HG02763 (cell line): ENCODE measurements at regions not wholly inside any gene's neighbourhood (a gene's known extent, or its start where the extent isn't known, plus 50 kb on each side); places are given as distances from the start of the nearest gene placed in this dataset.

Source experiments
- ATAC-seq: cut with Tn5 transposase; IDR thresholded peaks from one replicate; pipeline ENCODE4 v1.9.1; 2021; ENCODE audit warnings: mild to moderate bottlenecking, moderate library complexity; ENCODE audit not compliant: unreplicated experiment

DNA sequence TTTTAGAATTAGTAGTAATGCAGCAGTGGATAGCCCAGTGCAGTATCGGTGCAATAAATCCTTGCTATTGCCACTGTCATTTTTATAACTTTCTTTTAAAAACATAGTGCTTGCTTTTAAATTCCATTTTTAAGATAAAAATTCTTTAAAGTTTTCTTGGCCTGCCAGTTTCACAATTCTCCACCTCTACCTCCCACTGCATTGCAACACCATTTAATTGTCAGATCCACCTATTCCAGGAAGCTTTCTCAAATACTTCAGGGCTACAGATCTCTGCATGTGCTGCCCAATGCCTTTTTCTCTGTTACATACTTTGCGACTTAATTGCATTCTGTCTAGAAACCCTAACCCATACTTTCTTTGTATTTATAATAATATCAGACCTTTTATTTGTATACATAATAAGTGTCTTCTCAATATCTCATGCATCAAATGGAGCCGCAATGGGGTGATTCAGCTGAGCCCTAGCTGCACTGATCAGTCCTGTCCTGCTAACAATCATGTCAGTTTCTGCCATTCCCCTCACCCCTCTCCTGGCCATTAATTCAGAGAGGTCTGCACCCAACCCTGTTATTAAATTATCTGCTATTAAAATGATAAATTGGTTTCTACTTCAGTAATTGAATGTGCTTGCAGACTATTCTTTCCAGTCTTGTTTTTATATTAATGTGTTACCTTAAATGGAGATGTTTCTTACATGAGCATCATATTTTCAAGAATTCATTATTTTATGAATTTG lies 193.1 kb downstream of the SLIT2 start:
- no peak for ATAC-seq

DNA sequence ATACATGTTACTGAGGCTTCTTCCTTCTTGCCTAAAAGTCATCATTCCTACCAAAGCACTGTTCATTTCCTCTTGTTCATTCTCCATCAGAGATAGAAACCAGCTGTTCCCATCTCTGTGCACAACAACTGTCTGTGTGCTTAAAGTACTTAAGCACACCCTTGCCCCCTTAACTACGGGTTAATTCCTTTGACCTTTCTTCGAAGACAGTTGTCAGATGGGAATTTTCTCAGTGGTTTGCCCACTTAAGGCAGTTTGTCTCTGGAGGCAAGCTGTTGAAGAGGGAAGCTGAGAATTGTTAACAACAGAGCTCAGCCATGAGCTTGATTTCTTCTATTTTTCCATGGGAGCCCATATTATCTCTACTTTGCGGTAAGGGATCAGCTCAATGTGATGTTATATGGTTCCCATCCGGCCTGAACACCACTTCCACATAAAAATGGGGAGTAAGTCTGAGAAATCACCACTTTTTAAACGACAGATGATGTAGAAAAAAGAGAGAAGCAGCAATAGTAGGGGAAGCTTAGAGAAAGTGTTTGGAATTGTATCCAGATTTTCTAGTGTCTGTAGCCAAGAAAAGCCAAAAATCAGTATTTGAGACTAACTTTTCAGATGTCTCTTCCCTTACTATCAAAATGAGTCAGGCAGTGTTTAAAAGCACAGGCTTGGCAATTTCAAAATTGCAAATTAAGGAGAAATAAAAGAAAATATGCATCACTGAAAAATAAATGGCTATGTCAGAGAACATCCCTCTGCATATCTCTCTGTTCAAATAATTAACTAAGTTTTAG lies 194.4 kb downstream of the SLIT2 start:
- ATAC-seq: no peak

DNA sequence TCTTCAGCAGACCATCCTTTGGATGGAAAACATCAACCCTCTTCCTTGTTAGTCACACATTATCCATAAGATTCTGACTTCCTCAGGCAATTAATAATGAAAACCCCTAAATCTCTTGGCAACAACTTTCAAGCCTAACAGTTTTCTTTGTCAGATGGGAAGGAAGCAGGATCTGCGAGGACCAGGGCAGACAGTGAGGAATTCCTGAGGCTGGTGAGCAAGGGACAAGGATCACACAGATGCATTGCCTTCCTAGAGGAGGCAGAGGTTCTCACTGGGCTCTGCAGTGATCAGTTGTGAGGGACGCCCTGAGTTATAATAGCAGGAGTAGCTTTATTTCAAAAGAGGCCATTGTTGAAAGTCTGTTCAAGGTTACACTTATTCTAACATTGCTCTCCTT lies 195.4 kb downstream of the SLIT2 start:
- ATAC-seq: no peak

DNA sequence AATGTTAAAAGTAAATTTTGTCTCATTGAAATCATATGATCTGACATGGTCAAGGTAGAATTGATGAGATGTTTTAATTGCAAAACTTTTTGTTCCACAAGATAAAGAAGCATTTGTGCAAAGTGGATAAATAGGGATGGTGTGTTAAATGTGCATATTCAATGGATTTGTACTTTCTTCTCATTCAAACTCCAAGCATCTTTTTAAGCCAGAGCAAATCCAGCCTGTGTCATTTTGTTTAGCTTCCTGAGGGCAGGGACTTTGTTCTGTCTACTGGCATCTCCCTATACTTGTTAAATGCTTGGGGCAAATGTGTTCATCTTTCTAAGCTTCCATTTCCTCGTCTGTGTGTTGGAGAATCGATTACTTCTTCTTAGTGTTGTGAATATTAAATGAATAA lies 200.3 kb downstream of the SLIT2 start:
- no peak for ATAC-seq

DNA sequence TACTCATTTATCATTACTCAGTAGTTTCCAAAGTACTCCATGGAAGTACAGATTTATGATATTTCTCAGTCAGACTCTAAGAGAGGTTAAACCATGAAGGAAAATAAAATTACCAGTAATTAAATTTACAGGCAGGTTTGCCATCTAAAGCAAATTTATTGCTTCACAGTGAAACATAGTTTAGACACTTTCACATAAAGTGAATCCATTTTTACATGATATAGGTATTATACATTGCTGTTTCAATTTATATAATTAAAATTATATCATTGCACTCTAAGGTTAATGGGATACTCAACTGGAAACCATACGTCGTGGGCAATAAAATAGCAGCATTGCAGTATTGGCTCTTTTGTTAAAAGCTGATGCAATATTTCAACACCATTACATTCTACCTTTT lies 202.8 kb downstream of the SLIT2 start:
- ATAC-seq: no peak

DNA sequence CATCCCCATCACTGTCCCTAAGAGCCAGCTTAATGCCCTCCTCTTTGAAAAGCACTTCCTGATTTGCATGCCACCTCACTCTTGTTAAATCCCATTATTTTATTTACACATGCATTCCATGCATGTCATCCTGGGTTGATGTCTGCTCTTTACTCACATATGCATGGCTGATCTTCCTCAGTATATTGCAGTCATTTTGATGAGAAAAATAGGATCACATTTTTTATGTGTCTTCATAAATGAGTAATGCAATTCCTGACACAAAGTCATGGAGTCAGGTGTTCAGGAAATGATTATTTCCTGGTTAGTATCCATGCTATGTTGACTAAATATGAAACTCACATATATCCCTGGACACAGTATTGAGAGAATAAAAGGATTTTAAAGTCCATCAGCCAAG lies 204.7 kb downstream of the SLIT2 start:
- ATAC-seq: no peak

DNA sequence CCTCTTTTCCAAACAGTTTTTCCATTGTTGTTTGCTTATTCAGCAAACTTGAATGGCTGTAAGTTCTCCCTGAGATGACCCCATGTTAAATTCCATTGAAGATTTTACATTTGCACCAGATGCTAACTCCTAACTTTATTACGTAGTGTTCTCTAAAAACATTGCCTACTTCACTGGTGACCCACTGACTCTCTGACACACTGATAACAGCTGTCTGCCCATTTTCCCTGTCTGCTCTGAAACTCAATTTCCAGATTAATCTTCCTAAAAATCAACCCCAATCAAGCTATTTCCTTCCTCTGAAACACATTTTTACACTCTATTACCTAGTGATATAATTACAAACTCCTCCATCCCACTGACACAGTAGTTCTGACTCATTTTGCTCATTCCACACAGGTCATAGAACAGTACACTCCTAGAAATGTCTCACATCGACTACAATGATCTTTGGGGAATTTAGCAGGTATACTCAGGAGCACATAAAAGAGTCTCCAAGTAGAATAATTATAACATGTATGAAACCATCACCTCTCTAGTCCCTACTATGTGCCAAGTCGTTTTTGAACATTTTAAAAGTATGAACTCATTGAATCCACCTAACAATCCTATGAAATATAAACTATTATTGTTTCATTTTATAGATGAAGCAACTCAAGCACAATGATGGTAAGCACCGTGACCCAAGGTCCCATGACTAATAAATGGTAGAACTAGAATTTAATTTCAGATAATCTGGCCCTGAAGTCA lies 210.9 kb downstream of the SLIT2 start:
- ATAC-seq: no peak

DNA sequence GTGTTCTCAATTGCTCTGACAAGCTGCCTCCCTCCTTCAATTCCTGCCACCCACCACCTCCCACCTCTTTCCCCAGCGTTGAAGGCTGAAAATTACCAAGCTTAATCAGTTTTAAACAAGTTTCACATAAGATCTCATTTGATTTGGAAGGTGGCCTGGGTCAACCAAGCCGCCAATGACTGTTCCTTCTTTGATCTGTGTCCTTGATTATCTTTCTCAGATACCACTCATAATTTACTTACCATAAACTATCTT lies 211.4 kb downstream of the SLIT2 start:
- ATAC-seq: no peak

DNA sequence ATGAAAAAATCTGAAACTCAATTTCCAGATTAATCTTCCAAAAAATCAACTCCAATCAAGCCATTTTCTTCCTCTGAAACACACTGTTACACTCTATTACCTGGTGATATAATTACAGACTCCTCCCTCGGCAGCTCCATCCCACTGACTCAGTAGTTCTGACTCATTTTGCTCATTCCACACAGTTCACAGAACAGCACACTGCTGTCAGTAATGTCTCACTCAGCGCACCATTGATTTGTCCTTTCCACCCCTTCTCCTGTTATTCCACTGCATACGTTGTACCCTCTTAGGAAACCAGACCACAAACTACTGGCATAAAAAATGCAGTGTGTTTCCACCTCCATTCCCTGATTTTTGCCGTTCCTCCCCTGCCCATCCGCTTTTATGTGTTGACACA lies 212.7 kb downstream of the SLIT2 start:
- ATAC-seq: no peak

DNA sequence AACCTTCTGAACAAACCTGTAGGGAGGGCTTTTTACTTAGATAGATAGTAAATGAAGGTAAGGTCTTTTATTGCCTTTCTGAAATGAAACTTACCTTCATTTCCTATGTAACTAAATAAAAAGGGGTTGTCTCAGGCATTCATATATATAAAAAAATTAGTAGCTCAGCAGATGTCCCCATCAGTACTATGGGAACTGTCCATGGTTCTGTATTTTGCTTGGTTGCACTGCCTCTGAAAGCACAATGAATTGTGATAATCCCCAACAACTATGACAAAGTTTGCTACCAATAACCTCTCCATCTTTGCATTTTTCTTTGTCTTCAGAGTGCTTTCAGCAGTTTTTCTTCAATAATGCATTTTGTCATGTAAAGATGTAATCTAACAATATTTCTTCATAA lies 222.4 kb downstream of the SLIT2 start:
- ATAC-seq: no peak

DNA sequence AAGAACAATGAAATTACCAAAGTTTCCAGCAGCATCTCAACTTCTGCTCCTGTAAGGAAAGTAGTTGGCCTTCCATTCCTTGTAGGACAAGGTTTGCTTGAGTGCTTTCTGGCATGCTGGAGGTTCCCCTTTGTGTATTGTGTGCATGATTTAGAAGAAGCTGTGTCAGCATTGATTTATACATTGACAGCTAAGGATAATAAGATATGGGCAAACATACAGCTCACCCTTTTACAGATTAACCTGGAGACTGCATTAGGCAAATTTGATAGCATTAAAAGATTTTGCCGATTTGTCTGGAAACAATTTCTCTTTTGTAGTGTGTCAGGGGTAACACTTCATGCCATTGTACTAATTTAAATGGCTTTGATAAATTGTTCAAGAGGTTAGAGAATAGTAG lies 221.8 kb upstream of the PACRGL start:
- no peak for ATAC-seq

DNA sequence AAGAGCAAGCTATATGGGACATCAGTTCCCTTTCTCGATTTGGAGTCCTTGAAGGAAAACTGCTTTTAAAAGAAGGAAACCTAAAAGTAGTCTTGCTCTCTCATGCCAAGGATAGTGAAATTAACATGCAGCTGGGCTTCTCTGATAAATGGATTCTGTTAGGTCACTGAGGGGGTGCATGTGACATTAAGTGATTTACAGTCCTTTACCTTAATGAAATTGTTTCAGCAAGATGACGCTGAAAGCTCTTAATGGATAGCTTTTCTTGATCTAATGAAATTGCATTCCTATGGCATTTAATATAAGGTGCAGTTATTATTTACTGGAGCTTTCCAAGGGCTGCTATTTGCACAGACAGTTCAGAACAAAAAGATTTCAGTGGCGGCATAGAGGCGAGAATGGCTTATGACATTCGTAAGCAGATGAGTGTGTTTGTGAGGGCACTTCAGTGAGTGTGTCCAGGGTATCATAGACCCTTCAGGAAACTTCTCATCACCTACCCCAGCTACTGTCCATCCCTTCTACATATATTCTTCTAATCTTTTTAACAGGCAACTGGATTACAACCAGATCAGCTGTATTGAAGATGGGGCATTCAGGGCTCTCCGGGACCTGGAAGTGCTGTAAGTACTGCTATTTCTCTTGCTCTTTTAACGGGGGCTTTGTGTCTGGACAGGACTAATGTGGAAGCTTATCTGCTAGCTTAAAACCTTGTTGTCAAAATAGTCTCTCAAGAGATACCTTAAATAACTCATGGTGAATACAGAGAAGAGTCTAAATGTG lies 219.9 kb upstream of the PACRGL start:
- no peak for ATAC-seq

DNA sequence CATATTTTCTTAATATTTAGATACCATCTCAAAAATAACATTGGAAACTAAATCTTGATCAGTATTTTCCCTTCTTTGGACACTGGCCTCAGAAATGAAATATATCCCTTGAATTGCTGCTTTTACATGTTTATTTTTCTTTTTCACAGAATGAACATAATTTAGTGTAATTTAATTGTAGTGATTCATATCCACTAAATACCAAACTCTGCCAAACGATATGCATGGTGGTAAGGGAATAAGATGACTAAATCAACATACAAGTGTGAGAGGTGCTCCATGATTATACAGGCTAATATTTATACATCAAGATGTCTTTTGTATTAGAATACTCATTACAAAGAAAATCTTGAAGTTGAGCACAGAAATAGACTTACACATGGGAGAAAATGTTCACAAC lies 216.8 kb upstream of the PACRGL start:
- ATAC-seq: no peak

DNA sequence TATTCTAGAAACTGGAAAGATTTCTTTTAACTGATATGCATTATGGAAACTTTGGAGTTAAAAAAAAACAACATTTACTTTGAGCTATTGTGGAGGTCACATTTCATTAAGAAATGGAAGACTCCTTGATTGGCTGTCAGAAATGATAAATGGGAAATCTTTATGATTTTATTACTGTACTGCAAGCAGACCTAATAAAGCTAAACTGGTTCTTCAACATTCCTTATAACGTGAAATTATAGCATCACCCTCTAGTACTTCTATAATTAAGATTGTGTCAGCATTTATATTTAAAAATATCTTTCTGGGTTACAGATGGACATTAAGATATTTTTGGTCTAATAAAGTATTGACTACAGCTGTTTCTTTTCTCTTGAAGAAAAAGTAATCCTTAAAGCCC lies 213.8 kb upstream of the PACRGL start:
- ATAC-seq: no peak

DNA sequence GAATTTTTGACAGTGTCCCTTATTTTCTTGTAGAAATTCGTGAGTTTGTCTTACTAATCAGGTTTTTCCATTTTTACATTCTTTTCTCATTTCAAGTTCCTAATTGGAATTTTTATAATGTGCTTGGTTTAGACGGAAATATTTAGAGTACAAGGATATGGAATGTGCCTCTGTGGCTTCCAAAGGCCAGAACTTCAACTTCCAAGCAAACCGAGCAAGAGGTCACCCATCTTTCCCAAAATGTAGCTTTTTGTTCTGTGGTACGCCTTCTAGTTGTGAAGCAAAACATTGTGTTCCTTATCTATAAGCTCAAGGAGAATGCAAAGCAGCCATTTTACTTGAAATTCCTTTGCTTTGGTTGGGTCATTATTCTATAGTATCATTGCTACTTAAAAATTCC lies 212.8 kb upstream of the PACRGL start:
- ATAC-seq: no peak

DNA sequence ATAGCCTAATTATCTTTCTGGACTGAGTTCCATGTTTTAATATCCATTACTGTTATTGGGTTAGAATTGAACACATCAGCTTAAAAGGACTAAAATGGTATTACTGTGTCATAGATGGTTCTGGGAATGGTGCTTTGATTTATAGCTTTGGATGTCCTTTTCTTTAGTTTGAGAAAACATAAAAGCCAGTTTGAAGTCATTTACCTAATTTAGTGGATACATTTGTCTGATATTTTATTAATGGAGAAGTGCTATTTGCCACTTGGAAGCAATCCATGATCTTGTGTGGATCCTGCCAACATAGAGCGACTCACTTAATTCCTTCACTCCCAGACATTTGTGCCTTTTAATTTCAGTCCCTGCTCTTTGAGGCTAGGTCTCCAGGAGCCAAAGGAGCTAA lies 212.4 kb upstream of the PACRGL start:
- no peak for ATAC-seq

DNA sequence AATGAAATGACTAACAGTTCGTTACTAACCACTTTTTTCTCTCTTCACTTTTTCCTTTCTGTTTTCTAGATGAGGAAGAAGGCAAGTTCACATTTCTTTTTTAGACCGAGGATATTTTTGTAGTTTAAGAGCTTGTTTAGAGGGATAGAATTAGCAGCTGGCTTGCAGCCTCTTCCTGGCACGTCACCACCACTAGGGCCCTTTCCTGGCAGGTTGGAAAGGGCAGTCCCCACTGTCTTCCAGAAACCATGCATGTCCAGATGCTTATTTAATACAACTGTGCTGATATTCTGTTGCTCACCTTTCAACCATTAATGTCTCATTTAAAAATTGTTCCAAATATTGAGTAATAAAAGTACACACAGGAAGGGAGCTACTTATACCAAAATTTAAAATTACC lies 209.5 kb upstream of the PACRGL start:
- no peak for ATAC-seq

DNA sequence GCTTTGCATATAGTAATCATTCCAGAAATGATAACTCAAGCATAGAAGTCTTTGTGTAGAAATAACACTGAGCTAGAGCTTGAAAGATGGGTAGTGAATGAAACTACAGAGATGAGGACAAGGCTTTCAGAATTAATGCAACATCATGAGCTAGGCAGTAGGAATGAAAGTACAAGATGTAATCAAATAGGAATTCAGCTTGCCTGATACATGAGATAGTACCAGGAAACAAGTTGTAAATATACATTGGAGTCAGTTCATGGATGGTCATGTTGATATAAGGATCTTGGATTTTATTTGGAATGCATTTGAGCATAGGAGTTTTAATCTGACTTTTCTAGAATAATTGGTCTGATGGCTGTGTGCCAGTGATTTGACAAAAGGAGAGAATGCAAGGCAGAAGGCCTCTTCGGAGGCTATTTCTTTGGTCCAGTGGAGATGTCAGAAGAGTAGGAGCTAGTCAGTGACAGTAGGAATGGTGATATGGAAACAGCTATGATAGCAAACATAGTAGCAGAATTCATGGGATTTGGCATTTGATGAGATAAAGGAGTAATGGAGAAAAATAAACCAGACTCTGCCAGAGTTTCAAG lies 206.4 kb upstream of the PACRGL start:
- ATAC-seq: no peak

DNA sequence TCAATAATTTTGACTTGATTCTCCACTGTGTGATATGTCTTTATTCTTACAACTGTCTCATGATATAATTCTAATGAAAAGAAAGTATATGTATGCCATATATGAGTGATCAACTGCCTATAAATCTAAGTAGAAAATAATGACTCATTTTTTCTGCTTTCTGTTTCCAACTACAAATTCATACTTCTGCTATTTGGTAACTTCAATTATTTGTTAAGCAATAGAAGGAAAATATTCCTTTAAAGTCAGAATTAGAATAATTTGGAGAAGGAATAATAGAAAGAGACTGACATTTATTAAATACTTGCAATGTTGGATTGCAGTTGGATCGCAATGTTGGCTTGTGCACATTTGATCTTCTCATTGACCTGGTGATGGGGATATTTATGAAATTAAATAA lies 204.2 kb upstream of the PACRGL start:
- no peak for ATAC-seq

DNA sequence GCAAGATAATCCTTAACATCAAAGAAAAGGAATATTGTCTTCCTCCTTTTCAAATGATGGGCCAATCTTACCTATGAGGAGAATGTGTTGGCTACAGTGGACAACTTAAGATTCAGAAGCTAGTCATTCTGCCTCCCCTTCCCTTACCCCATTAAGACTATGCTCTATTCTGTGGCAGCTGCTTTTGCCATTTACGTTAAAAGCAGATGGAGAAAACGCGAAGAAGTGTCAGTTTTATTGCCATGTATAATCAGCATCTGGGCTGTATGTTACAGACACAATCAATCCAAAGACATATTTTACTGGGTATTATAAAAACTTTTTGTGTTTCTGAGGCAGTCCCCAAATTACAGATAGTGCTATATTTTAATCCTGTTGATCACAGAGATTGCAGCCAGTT lies 196.1 kb upstream of the PACRGL start:
- ATAC-seq: no peak

DNA sequence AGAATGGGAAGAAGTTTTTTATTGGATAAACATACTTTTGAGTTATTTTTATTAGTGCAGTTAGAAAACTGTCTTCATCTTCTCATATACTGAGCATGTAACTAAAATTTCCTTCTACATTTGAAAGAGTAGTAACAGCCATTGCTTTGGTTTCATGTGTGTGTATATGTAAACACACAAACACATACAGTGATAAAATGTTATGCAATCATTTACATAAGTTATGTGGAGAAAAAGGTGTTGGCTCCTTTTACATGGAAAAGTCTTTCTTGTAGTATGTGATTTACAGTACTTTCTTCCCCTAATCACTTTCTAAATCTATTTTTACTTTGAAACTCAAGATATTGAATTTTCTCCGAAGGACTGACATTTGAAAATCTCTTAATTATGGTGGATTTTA lies 194.3 kb upstream of the PACRGL start:
- ATAC-seq: no peak
